Hippocampal formation (tissue), 2 donors: ENCODE measurements at regions not wholly inside any gene's neighbourhood (a gene's known extent, or its start where the extent isn't known, plus 50 kb on each side); places are given as distances from the start of the nearest gene placed in this dataset.
"Not testable (repeated sequence)": the region's sequence is repeated elsewhere in the genome, so short reads cannot be mapped to it uniquely, and the experiment has no call there.

Experiments
- DNase-seq, 2 donors: peaks; one replicate each; lab custom pipeline; 2025; lab: John Stamatoyannopoulos, UW

DNA sequence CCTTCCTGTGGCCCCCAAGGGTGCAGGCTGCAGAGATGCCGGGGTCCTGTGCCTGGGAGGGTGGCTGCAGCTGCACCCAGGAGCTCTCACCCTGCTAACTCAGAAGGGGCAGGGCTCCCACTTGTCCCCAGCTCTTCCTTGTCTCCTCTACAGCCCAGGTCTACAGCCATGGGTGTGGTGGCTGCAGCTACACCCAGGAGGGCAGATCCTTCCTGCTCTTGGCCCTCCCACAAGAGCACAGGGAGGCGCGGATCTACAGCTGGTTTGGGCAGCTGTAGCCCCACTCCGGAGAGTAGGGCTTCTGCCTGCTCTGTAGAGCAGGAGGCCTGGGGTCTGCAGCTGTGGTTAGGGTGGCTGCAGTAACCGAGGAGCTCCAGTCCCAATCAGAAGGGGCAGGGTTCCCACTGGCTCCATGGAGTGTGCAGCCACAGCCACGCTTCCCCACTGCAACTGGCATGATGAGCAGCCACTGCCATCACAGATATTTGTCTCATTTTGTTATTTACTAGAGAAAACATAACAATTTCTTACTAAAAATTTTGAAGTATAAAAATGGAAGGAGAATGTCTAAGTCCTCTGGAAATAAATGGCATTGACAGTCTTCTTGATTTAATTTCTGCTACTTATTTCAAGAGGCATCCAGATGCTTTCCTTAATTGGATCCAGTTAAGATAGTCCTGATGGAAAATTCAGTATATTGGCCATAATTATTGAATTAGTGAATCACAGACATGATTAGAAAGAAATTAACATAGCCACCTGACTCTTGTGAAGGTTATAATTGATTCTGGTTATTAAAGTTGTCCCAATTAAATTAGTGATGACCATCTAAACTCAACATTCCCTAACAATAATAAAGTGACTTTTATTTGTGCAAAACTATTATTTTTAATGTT is 233.6 kb downstream of the KCNE4 start:
- DNase-seq: no peak

DNA sequence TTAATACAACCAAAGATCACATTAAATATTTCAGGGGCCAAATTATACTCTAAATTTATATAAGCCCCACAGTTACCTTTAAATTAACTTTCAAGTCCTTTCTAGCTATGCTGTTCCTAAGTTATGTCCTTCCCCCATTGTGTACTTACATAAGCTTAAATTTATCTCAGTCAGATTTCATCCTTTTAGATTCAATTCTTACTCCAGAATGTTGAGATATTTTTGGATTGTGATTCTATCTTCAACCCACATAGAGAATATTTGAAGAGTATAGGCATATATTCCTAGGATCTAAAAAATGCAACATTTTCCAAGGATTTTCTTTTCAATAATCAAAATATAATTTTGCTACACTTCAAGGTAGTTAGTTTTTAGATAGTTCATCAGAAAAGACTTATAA is 242.8 kb downstream of the KCNE4 start:
- no peak for DNase-seq

DNA sequence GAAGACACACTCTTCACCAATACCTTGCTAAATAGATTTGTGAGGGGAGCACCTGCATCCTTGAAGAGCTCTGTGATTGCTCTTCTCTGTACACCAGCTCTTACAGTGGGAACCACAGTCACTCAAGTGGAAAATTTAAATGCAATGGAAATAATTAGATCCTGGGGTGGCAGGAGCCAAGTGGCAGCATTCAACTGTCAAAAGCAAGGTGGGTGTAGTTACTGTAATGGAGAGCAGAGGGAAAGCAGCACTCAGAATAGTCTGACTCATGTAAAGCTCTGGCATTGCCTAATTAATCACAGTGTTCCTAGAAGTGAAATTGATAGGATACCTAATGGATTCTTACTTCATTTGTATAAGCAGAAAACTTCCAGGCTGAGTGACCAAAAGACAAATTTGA is 245.8 kb downstream of the KCNE4 start:
- no peak for DNase-seq

DNA sequence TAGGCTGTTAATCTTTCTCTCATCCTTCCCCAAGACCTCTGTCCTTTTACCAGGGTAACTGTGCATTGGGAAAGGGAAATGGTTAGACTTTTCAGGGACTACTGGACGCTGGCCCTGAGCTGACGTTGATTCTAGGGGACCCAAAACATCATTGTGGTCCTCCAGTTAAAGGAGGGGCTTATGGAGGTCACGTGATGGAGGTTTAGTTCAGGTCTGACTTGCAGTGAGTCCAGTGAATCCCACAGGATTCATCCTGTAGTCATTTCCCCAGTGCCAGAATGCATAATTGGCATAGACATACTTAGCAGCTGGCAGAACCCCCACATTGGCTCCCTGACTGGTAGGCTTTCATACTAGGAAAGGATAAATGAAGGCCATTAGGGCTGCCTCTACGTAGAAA is 246.3 kb downstream of the KCNE4 start:
- DNase-seq: not testable (repeated sequence)

DNA sequence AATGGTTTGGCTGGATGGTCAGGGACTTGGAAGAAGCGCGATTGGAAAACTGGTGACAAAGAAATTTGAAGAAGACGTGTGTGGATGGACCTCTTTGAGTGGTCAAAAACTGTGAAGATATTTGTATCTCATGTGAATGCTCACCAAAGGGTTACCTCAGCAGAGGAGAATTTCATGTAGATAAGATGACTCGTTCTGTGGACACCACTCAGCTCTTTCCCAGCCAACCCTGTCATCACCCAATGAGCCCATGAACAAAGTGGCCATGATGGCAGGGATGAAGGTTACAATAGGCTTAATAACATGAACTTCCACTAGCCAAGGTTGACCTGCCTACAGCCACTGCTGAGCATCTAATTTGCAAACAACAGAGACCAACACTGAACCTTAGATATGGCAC is 248.3 kb downstream of the KCNE4 start:
- no peak for DNase-seq

DNA sequence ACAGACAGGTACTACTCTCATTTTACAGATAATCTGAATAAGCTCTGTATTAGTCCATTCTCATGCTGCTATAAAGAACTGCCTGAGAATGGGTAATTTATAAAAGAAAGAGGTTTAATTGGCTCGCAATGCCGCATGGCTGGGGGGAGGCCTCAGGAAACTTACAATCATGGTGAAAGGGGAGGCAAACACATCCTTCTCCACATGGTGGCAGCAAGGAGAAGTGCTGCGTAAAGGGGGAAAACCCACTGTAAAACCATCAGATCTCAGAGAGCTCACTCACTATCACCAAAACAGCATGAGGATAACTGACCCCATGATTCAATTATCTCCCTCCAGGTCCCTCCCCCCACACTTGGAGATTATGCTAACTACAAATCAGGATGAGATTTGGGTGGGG is 254.4 kb downstream of the KCNE4 start:
- DNase-seq: no peak

DNA sequence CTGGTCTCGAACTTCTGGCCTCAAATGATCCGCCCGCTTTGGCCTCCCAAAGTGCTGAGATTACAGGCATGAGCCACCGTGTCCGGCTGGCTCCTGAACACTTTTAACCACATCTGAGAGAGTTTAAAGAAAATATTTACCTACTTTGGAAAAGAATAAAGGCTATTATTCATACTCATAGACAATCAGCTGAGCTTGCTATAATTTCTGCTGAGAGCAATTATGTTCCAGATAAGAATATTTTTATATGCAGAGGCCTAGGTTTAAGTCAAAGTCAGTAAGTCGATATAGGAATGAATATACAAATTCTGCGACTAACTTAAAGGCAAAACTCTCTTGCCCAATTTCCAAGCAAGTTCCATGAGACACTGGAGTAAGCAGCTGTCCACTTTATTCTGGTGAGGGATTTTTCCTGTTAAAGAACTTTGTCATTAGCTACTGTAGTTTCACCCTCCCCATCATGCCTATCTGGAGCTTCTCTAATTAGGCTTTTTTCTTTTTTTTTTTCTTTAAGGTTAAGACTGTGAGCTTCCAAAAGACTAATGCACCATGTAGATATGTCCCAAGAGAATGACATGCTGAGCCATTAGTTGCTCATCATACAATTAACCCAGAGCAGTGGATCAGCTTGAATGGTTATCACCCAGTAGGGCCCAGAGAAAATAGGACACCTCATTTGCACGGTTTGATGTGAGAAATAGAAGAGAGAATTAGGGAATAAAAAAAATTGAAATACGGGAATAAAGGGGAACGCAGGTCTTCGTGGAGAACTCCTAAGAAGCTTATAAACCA is 260.1 kb downstream of the KCNE4 start:
- DNase-seq: no peak

DNA sequence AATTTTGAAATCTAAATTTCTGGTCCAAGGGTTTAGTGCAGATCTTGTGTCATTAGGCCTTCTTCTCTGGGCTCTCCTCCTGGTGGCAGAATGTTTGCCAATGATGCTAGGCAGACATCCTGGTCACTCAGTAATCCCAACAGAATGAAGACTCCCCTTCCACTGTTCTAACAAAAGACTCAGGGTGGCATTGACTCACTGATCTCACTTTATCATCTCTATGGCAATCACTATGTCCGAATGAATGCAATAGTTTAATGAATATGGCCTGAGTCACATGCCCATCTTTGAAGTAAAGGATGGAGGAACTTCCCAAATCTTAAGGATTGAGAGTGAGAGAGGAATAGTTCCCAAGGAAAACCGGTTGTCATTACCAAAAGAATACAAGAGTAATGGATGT is 261.1 kb downstream of the KCNE4 start:
- DNase-seq: no peak

DNA sequence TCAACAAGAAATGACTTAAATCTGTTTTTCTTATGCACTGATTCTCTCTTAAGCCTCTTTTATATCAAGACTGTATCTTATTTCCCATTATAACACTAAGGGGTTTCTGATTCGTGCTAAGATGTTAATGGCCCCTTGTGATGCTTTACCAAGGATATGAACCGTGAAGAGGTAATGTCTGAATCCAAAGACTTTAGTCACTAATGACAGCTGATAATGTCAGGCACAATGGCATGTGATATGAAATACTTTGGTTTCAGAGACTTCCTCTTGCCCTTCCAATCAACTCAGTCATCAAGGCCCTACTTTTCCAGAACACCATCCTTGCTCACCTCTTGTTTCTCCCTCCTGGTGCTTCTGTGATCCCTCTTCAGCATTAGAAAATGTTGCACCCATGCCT is 262.8 kb downstream of the KCNE4 start:
- no peak for DNase-seq

DNA sequence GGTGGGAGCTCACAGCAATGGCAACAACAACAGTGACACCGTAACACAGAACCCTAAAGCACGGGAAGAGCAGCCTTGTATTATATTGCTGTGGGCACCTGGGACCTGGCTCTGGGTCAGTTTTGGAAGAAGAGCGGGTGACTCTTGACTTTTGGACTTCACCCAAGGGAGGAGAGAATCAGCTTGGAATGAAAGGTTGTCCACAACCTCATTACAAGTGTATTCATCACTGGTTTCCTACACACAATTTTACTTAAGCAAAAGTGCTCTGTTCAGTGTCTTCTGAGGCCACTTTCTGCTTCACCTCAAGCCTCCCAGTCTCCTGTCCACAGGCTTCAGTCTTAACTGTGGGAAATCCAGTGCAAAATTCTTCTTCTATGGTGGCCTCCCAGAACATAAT is 263.8 kb downstream of the KCNE4 start:
- DNase-seq: no peak

DNA sequence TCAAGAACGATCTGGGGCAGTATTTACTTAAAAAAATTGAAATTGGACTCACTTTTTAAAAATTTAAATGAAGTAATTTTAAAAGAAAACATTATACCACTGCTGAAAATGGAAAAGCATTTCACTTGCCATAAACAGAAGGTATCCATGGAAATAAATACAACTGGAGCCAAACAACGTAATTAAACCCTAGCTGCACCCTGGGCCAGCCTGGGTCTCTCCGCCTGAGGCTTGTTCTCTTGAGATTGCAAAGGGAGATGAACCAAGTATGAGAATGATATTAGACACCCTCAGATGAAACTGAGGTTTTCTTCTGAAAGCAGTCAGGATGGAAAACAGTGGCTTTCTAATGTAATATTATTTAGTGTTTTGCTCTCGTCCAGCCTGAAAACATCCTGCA is 264.4 kb downstream of the KCNE4 start:
- no peak for DNase-seq

DNA sequence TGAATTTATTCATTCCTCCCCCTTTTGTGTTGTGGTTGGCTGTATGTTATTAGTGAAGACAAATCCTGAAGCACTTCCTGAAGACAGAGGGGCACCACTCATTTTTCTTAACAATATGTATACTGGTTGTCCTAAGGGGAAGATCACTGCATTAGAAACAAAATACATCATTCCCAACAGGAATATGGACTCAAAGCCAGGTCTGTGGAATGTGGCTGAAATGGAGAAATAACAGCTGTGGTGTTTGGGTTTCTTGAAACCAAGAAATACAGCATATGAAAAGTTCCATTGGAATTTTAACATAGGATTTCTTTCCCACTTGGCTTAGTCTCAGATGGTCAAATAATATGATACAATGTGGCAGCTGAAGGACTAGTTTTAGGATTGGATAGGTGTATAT is 267.6 kb downstream of the KCNE4 start:
- no peak for DNase-seq

DNA sequence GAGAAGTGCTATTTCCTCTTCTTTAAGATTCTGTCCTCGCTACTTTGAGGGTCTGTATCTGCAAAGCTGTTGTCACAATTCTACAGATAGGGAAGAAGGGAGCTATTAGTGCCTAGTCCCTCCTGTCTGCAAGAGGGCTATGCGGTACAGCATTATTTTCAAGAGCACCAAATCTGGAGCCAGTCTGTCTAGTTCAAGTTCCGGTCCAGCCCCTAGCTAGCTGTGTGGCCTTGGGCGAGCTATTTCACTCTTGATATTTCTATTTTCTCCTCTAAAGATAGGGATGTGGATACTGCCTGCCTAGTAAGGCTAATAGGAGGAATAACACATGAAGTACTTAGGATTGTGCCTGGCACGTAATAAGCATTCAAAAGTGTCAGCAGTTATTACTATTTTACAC is 272.4 kb downstream of the KCNE4 start:
- no peak for DNase-seq

DNA sequence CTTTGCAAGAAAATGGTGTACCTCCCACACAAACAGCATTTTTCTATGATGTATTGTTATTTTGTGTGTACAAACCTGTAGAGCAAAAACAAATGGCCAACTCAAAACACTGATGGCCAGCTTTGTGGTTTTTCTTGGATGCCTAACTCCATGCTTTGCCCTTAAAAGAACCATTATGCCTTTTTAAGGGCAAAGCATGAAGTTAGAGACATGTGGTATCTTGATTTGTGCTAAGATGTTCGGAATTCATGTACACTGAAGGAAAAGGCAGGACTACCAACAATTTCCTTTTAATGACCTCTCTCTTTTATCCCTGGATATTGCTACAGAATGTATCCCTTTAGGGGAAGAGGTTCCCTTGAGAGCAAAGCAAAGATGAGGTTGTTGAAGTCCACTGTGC is 273.6 kb downstream of the SCG2 start:
- no peak for DNase-seq

DNA sequence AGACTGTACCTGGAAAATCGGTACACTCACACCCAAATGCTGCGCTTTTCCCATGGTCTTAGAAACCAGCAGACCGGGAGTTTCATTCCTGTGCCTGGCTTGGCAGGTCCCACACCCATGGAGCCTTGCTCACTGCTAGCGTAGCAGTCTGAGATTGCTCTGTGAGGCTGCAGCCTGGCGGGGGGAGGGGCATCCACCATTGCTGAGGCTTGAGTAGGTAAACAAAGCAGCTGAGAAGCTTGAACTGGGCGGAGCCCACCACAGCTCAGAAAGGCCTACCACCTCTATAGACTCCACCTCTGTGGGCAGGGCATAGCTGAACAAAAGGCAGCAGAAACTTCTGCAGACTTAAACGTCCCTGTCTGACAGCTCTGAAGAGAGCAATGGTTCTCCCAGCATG is 271.4 kb downstream of the SCG2 start:
- not testable (repeated sequence) for DNase-seq

DNA sequence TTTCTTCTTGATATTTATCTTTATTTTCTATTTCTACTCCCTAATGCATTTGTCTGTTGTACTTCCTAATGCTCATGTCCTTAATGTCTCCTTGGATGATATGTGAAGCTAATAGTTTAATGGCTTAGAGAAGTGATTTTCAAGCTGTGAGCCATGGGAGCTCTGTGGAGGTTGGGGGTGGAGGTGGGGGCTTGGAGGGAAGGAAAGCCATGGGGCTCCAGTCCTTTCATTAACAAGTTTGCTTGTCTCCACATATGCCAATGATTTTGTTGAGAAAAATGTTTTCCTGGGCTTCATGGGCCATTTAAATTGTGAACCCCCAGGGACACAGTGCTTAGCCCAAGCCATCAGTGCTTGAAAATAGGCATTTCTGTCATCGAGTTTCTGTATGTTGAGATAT is 264.1 kb downstream of the SCG2 start:
- DNase-seq: no peak

DNA sequence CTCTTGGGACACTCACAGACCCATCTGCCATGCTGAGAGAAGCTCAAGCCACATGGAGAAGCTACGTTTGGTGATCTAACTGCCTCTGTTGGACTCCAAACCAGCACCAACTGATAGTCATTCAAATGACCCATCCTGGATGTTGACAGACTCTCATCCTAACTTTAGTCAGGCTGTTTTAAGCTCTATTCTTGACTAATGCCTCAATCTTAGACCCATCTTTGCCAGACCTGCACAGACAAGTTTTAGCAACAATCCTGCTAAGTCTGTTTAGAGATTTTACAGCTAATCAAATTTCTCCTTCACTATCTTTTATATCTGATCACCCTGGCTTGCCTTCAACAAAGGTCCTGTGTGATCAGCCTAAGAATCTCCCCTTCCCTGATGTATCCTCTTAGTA is 245.1 kb downstream of the SCG2 start:
- no peak for DNase-seq

DNA sequence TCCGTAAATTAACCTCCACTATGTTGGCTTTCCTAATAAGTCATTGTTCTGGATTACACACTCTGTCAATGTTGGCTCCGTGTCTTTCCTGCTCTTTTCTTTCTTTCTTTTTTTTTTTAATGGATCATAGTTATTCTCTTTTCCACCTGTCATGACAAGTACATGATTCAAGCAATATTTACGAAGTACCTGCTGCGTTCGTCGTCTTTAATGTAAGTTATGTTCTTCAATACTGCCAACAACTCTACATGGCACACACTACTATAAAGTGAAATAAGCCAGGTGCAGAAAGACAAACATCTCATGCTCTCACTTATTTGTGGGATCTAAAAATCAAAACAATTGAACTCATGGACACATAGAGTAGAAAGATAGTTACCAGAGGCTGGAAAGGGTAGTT is 239.1 kb downstream of the SCG2 start:
- DNase-seq: no peak

DNA sequence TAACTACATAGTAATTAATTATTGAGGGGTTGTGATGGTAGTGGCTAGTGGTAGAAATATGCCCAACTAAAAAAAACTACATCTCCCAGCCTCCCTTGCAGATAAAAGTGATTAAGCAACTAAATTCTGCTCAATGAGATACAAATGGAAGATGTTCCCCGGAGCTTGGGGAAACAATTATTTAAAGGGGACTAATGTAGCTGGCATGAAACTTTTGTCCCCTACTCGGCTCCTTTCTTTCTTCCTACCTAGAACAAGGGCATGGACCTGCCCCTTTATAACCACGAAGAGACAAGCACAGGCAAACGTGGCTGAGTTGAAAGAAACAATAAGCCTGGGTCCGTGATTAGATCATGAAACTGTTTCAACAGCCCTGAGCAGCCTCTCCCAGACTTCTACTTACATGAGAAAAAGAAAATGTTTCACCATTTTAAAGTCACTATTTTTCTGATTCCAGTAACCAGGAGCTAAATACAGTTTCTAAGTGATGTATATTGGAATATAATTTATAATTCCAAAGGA is 236.9 kb downstream of the SCG2 start:
- DNase-seq: no peak

DNA sequence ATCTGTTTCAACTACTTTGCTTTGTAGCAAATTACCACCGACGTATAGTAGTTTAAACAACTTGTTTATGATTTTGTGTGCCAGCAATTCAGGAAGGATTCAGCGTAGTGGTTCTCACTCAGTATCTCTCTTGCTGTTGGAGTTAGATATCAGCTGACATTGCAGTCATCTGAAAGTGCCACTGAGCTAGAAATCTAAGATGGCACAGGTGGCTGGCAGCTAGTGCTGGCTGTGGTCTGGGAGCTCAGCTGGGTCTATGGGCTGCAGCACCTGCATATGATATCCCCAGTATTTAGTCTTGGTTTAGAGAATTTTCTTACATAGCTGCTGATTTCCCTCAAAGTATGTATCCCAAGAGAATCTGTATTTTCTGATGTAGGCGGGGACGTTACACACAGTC is 235.6 kb downstream of the SCG2 start:
- DNase-seq: no peak

DNA sequence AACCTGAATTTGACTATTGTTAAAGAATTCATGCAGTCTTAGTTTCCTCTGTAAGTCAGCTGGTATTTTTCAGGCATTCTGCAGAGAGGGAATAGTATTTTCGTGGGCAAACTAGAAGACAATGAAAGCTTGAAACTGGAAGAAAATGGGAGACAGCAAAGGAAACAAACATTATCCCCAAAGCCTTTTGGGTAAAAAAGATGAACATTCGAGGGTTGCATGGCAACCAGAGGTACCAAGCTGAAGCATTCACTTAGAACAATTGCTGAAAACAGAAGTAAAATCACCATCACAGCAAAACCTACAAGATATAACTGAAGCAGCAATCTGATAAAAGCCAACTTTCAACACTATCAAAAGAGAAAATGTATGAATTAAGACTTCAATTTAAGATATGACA is 233.7 kb downstream of the SCG2 start:
- DNase-seq: no peak

DNA sequence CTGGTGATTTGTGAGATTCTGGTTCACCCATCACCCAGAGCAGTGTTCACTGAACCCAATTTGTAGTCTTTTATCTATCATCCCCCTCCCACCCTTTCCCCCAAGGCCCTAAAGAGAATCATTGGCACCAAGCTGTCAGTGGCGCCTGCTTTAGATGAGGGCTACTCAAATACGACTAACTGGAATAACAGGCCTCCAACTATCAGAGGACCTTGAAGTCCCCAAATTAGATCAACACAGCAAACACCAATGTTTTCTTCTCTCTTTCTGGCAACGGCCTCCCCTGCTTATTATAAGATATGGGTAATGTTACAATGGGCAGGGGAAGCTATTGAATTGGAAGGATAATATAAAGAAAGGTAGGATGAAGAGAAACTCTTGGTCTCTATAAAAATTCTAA is 232.3 kb downstream of the SCG2 start:
- DNase-seq: no peak

DNA sequence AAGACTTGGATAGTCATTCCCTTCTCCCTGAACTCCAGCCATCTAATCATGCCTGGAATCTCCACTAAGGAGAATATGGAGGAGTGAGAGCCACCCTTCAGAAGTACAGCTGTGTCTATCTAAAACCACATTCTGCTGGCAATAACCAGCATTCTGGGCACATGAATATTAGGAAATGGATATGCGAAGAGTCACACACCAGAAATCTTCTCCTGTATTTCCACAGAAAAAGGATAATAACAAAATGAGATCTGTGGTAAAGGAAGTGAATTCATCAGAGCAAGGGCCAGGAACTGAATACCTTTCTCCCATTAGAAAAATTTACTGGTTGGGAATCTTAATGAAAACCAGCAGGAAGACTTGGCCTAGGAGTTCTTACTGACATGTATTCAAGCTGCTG is 218.8 kb downstream of the SCG2 start:
- DNase-seq: no peak
